DMS53 treated with DMSO at 0.1 percent for 48 hours (cell line): ENCODE measurements at regions not wholly inside any gene's neighbourhood (a gene's known extent, or its start where the extent isn't known, plus 50 kb on each side); places are given as distances from the start of the nearest gene placed in this dataset.

Experiments
- DNase-seq: peaks from one replicate; lab custom pipeline; 2025; ENCODE audit not compliant: unreplicated experiment; lab: John Stamatoyannopoulos, UW

DNA sequence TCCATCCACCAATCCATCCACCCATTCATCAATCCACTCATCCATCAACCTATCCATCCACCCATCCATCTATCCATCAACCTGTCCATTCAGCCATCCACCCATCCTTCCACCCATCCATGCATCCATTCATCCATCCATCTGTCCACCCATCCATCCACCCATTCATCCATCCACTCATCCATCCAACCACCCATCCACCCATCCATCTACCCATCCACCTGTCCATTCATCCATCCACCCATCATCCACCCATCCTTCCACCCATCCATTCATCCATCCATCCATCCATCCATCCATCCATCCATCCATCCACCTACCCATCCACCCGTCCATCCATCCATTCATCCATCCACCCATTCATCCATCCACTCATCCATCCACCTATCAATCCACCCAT, 195.8 kb downstream of the NXNL2 start:
- DNase-seq = no peak

- DNase-seq = no peak
Measured at GRCh38 chr9:88732128-88732527, 197.2 kb downstream of the NXNL2 start.

DNA sequence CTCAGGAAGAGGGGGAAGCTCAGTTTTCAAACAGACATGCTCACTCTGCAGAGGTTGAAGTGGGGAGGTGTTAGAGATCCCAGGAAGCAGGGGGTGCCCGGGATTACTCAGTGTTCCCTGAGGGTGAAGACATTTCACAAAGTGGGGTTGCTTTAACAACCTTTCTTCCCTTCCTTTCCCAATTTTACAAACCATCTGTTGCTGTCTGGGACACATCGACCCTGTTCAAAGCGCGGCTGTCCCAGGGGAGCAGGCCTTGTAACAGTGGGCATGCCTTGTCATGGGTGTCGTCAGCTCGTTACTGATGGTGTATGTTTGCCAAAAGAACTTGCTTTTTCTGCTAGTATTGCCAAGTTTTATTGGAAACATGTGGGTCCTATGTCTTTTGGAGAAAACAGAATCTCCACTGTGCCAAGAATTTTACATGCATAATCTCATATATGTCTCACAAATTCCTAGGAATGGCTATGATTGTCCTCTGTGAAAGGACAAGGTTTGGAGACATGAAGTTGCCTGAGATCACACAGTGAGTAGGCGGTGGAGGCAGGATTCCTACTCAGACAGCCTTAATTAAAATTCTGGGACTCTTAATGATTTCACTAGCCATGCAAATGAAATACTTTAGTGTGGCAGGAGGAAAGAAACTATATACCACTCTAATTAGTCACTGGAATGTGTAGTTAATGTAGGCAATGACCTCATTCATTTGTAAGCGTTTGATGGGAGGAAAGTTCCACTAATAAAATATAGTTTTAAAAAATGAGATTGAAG, 198.9 kb downstream of the NXNL2 start:
- no peak for DNase-seq

DNA sequence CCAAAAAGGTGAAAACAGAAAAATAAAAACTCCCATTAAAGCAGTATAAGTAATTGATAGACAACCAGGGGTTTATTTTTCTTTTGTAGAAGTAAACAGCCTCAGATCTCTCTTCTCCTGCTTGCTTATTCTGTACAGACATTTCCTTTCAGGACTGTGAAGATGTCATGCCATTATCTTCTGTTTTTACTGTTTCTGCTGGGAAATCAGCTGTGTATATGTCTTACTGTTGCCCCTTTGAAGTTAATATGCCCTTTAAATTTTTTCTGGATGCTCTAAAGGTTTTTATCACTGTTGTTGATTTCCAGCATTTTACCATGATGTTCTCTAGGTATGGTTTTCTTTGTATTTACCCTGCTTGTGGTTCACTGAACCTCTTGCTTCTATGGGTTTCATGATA, 199.5 kb downstream of the NXNL2 start:
- DNase-seq = no peak

- DNase-seq = no peak
Measured at GRCh38 chr9:88736136-88736637, 201.2 kb downstream of the NXNL2 start.

DNA sequence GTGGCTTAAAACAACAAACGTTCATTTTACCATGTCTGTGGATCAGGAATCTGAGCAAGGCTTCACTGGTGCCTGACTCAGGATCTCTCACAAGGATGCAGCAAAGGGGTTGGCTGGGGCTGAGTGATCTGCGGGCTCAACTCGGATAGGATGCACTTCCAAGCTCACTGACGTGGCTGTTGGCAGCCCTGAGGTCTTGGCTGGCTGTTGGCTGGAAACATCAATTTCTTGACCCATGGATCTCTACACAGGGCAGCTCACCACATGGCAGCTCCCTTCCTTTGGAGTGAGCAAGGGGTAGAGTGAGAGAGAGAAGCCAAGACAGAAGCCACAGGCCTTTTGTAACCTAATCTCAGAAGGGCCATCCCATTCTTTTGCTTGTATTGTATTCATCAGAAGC, 202.1 kb downstream of the NXNL2 start:
- DNase-seq = no peak

- no peak for DNase-seq
Measured at GRCh38 chr9:88737876-88738275, 202.9 kb downstream of the NXNL2 start.

GRCh38 chr9:88738709-88739108, 203.7 kb downstream of the NXNL2 start:
- no peak for DNase-seq

DNA sequence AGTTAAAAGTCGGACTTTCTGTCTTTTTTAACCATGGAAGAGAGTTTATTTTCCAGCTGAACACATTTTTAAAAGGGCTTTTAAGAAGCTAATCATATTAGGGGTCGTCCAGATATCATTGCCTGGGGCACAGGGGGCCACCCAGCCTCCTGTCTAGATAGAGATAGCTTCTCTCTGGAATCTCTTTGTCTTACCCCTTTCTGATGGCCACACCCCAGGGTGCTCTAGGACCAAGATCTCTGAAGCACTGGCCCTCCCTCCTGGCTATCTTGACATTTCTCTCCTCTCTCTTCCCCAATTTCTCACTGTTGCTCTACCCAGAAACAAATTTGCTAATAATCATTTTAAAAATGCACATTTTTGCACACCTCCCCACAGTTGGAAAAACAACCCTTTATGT, 204.4 kb downstream of the NXNL2 start:
- no peak for DNase-seq

GRCh38 chr9:88740844-88741243, 205.9 kb downstream of the NXNL2 start:
- DNase-seq = no peak

- no peak for DNase-seq
Measured at GRCh38 chr9:88741335-88741734, 206.4 kb downstream of the NXNL2 start.

DNA sequence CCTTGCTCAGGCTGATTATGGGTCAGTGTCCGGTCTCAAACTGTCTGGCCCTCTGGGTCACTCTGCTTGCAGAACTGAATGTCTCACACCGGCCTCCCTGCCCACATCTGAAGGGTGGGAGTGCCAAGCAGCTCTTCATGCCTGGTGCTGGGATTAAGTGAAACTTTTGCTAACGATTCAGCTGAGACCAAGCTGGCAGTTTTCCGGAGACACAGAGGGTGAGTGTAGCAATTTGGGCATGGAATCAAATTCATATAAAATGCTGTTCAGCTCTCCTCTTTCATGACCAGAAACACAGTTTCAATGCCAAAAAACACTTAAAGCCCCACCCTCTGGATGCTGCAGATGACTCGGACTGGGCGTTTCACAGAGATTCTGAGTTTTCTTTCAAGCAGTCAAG, 207.5 kb downstream of the NXNL2 start:
- DNase-seq = no peak

- DNase-seq = no peak
Measured at GRCh38 chr9:88742905-88743304, 207.9 kb downstream of the NXNL2 start.

- DNase-seq = no peak
Measured at GRCh38 chr9:88745276-88746001, 210.5 kb downstream of the NXNL2 start.

GRCh38 chr9:88746029-88746742, 211.2 kb downstream of the NXNL2 start:
- no peak for DNase-seq

GRCh38 chr9:88746743-88747398, 211.9 kb downstream of the NXNL2 start:
- no peak for DNase-seq

GRCh38 chr9:88747768-88748167, 212.8 kb downstream of the NXNL2 start:
- no peak for DNase-seq

GRCh38 chr9:88748566-88749261, 213.7 kb downstream of the NXNL2 start:
- DNase-seq = no peak

GRCh38 chr9:88749420-88749819, 214.4 kb downstream of the NXNL2 start:
- no peak for DNase-seq

- DNase-seq = no peak
Measured at GRCh38 chr9:88750832-88751360, 215.9 kb downstream of the NXNL2 start.
